Breast epithelium (tissue), 3 donors: ENCODE measurements at regions not wholly inside any gene's neighbourhood (a gene's known extent, or its start where the extent isn't known, plus 50 kb on each side); places are given as distances from the start of the nearest gene placed in this dataset.

Experiments
- CTCF ChIP-seq, 3 donors: fragments of 450-650 bp; IDR thresholded peaks; one replicate each; pipeline ENCODE4 v1.5.1; 2016 to 2017; ENCODE audit warnings: antibody characterized with exemption in 3 of 3, mild to moderate bottlenecking in 3 of 3, moderate library complexity in 3 of 3
- POLR2A ChIP-seq: fragments of 450-650 bp; IDR thresholded peaks from one replicate; pipeline ENCODE4 v1.6.1; 2016; ENCODE audit warnings: antibody characterized with exemption, mild to moderate bottlenecking, moderate library complexity

- no peak for TF ChIP-seq CTCF (IDR thresholded peaks at IDR 0.05)
- TF ChIP-seq POLR2A: no peak
Measured at GRCh38 chr4:116321471-116321870, 763.9 kb downstream of the TRAM1L1 start.
